ENCODE measurements at regions not wholly inside any gene's neighbourhood (a gene's known extent, or its start where the extent isn't known, plus 50 kb on each side); places are given as distances from the start of the nearest gene placed in this dataset.

DNA sequence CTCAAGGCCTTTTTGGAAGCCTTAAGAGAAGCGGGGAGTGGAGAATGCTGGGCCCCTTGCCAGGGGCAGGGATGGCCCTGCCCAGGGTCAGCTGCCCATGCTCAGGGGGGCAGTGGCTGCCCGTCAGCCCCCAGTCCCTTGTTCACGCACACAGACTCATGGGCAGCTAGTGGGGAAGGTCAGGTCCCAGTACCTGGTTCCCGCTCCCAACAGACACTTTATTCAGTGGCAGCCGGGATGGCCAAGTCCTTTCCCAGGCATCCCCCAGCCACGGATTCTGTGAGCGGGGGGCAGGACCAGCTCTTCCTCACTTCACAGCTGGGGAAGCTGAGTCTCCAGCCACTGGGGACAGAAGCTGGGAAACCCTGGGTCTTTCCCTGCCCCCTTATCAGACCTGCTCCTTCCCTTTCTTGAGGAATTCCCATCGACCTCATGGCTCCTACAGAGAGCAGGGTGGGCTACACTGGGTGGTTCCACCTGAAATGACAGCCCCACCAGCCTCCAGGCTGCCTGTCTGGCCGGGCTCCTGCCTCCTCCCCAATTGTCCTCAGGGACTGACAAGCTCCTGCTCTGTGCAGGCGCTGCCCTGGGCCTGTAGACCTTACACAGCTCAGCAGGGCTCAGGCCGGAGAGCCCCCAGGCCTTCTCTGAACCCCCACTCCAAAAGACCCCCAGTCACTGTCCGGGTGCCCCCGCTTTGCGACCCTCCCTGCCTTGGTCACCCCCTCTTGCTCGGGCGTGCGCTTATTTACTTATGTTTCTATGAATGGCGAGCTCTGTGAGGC, 61.0 kb upstream of the FGF3 start:
- H3K27ac Mint-ChIP-seq: no peak overlapping the region
- no peaks in the 10 kb centered on the region for H3K4me1 Mint-ChIP-seq
- H3K4me3 Mint-ChIP-seq: no peak overlapping the region
- H3K36me3 Mint-ChIP-seq: no peaks in the 10 kb centered on the region
- no peaks in the 10 kb centered on the region for H3K9me3 Mint-ChIP-seq
- ATAC-seq (no peak), DNase-seq (peak in 1 of 10 donors; percentile 52)
- peaks cover 1 to 20% (median 11%) of the 10 kb centered on the region in 5 donors for H3K27me3 Mint-ChIP-seq
- POLR2A ChIA-PET: interaction anchor here (0.6 kb wide), 1 partner anchor 166 kb away, joined by 3 read pairs; no protein-coding TSS in a partner anchor

DNA sequence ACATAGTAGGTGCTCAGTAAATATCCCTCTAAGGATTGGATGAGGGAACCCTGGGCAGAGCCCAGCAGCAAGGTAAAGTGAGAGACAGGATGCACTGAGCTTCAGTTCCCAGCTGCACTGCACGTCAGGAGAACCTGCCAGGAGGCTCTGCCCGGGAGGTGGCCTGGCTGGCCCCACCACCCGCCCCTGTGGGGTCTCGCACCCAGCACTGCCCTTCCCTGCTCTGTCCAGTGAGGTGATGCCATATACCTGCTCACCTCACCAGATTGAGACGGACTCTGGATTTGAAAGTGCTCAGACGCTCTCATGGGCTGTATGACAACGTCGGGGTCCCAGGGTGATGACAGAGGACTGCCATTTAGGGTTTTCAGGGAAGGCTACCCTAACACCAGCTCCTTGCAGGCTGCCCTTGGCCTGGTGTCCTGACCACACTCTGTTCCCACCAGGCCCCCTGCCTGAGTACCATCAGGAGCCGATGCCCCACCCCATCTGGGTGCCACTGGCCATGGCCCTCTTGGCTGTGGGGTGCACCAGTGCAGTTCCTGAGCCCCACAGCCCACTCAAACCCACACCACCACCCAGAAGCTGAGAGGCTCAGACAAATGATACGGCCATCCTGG, 61.7 kb upstream of the FGF3 start:
- POLR2A ChIA-PET: no interaction called here
- H3K36me3 Mint-ChIP-seq: no peaks in the 10 kb centered on the region
- peaks cover 1 to 20% (median 11%) of the 10 kb centered on the region in 5 donors for H3K27me3 Mint-ChIP-seq
- ATAC-seq (no peak), DNase-seq (no peak)
- H3K4me3 Mint-ChIP-seq: no peak overlapping the region
- H3K27ac Mint-ChIP-seq: no peak overlapping the region
- no peaks in the 10 kb centered on the region for H3K9me3 Mint-ChIP-seq
- no peaks in the 10 kb centered on the region for H3K4me1 Mint-ChIP-seq

DNA sequence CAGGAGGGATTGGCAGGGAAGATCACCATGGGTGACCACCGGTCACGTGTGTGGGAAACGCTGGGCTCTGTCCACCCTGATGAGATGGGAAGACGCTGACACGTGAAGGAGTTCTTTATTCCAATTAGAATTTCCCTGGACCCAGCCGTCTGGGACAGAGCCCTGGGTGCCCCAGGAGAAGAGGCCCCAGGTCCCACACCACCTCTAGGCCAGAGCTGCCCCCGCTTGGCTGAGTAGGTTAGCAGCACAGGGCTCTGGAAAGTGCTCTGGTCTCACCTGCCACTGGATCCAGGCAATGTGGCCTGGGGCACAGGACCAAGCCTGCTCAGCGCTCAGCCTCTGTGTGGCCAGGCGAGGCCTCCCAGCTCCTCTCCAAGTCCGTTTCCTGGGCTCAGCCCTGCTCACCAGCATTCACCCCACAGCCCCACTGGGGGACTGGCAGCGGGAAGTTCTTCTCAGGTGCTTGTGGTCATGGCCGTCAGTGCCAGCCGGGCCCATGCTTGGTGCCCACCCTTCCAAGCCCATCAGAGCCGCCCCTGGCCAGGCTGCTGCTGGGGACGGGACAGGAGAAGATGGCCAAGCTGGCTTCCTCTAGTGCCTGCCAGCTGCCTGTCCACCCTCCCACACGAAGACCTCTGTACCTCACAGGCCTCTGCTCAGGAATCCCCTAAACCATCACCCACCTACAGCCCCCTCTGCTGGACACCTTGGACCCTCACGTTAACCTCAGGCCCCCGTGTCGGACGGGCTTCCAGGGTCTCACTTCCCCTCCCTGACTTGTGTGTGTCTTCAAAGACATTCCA, 62.5 kb upstream of the FGF3 start:
- POLR2A ChIA-PET: no interaction called here
- DNase-seq: no peak
- Mint-ChIP-seq H3K27ac (no peak overlapping the region), H3K4me1 (no peaks in the 10 kb centered on the region), H3K36me3 (no peaks in the 10 kb centered on the region), H3K9me3 (no peaks in the 10 kb centered on the region), H3K4me3 (no peak overlapping the region), H3K27me3 (peaks cover 0 to 20% (median 5%) of the 10 kb centered on the region in 5 donors)
- no peak for ATAC-seq

DNA sequence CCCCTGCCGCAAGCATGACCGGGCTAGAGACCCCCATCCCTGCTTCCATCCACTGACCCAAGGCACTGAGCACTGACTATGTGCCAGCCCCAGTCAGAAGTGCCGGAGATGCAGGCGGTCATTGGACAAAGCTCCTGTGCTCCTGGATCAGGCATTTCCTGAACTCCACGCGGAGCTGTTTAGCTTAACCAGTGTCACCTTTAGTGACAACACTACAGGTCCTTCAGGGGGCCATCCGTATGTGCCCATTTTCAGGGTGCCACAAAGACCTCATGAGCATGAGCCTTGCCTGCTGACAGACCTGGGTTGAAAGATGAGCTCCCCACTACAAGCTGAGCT, 63.0 kb upstream of the FGF3 start:
- DNase-seq: peak in 1 of 10 donors; percentile 49
- H3K36me3 Mint-ChIP-seq: no peaks in the 10 kb centered on the region

DNA sequence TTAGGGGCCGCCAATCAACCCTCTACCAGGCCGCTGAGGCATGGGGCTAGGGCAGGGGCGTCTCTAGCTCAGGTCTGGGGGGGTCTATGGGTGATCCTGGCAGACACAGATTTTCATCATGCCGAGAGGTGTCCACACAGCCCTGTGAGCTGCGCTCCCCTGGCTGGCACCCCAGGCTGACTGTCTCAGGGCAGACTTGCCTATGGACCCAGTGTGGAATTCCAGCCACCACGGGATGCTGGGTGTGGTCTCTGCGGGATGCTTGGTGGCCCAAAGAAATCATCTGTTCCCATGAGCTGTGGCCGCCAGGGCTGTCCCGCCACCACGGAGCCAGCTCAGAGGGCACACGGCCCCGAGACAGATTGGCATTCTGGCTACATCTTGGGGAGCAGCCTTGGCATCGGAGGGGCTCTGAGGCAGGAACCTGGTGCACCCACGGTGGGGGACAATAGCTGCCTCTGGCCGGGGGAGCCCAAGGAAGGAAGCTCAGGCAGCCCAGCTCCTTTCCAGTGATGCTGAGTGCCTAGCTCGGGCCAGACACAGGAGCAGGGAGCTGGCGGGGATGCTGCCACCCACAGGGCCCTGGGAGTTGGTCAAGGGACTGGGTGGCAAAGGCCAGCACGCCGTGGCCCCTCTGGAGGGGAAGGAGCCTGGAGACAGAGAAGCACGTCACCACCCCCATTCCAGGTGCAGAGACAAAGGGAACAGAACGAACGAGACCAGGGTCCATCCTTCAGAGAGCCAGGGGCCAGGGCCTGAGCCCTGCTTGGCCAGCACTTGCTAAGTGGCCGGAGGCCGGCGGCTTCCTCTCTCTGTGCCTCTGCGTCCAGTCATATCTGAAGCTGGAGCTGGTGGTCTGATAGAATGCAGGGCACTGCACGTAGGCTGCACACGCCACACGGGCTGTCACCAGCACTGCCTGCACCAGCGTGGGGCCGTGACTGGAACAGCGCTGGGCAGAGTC, 64.4 kb upstream of the FGF3 start:
- peak in 1 of 10 donors; percentile 41 for DNase-seq
- Mint-ChIP-seq H3K4me1 (peaks cover 0 to 2% (median 0%) of the 10 kb centered on the region in 4 donors), H3K27ac (no peak overlapping the region), H3K4me3 (no peak overlapping the region), H3K36me3 (no peaks in the 10 kb centered on the region), H3K27me3 (peaks cover 1 to 13% (median 5%) of the 10 kb centered on the region in 5 donors), H3K9me3 (no peaks in the 10 kb centered on the region)
- POLR2A ChIA-PET: no interaction called here
- ATAC-seq: no peak

More for the DNA sequence above, 63.0 kb upstream of the FGF3 start:
- Mint-ChIP-seq H3K4me1 (no peaks in the 10 kb centered on the region), H3K4me3 (no peak overlapping the region), H3K27me3 (peaks cover 0 to 20% (median 5%) of the 10 kb centered on the region in 5 donors), H3K27ac (no peak overlapping the region), H3K9me3 (no peaks in the 10 kb centered on the region)
- POLR2A ChIA-PET: no interaction called here
- ATAC-seq: no peak

DNA sequence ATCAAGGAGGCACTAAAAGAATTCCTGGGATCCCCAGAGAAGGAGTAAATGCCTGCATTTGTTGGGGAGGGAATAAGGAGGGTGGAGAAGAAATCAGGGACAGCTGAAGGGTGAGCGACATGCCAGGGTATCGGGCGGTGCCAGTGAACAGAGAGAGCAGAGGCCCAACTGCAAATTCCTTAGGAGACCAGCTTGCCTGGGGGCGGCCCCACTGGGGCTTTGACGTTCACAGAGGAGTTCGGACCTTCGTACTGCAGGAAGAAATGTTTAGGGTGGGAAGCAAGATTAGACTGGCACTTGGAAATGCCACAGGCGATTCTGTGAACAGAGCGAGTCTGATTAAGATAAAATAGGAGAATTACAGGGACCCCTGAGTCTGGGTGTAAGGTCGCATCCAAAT, 65.1 kb upstream of the FGF3 start:
- DNase-seq (no peak), ATAC-seq (no peak)
- Mint-ChIP-seq H3K27ac (no peak overlapping the region), H3K36me3 (no peaks in the 10 kb centered on the region), H3K4me3 (no peak overlapping the region), H3K9me3 (no peaks in the 10 kb centered on the region), H3K4me1 (peaks cover 0 to 2% (median 0%) of the 10 kb centered on the region in 4 donors), H3K27me3 (peaks cover 0 to 12% (median 5%) of the 10 kb centered on the region in 5 donors)
- POLR2A ChIA-PET: no interaction called here

DNA sequence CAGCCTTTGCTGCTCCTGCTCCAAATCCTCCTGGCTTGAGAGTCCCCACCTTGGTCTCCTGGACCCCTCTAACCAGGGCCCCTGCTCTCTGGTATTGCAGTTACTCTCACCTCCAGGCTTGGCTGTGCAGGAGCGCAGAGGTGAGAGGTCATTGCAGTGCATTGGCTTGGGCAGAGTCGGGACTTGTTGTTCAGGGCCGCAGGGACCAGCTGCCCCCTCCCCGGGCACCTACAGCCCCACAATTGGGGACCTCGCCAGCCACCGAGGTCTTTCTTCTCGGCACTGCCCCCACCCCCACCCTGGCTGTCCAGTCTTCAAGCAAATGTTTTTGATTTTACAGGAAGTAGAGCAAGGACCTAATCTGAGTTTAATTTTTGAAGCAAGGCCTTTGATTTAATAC, 65.5 kb upstream of the FGF3 start:
- no peak for ATAC-seq
- Mint-ChIP-seq H3K4me1 (peaks cover 0 to 2% (median 0%) of the 10 kb centered on the region in 4 donors), H3K36me3 (no peaks in the 10 kb centered on the region), H3K27me3 (peaks cover under 1 to 14% (median 7%) of the 10 kb centered on the region in 5 donors), H3K9me3 (no peaks in the 10 kb centered on the region), H3K27ac (no peak overlapping the region), H3K4me3 (no peak overlapping the region)
- POLR2A ChIA-PET: no interaction called here
- DNase-seq: peak in 1 of 10 donors; percentile 28

DNA sequence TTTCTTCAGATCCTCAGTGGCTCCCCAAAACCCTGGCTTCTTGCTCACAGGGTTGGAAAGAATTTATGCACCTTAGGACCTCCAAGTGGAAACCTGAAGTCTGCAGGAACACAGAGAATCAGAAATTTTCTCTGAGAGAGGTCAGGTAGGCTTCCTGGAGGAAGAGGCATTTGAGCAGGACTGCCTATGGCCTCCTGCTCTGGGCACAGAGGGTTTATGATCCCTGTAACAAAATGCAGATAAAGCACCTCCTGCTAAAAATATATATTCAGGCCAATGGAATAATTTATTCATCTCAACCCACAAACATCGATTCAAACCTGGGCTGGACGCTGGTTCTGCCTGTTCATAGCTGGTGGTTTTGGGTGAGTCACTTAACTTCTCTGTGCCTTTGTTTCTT, 68.1 kb upstream of the FGF3 start:
- H3K36me3 Mint-ChIP-seq: no peaks in the 10 kb centered on the region
- POLR2A ChIA-PET: no interaction called here
- peaks cover 2 to 34% (median 18%) of the 10 kb centered on the region in 5 donors for H3K27me3 Mint-ChIP-seq
- ATAC-seq: no peak
- H3K27ac Mint-ChIP-seq: no peak overlapping the region
- H3K9me3 Mint-ChIP-seq: no peaks in the 10 kb centered on the region
- H3K4me3 Mint-ChIP-seq: no peak overlapping the region
- peaks cover 0 to 2% (median under 1%) of the 10 kb centered on the region in 4 donors for H3K4me1 Mint-ChIP-seq
- DNase-seq: no peak

DNA sequence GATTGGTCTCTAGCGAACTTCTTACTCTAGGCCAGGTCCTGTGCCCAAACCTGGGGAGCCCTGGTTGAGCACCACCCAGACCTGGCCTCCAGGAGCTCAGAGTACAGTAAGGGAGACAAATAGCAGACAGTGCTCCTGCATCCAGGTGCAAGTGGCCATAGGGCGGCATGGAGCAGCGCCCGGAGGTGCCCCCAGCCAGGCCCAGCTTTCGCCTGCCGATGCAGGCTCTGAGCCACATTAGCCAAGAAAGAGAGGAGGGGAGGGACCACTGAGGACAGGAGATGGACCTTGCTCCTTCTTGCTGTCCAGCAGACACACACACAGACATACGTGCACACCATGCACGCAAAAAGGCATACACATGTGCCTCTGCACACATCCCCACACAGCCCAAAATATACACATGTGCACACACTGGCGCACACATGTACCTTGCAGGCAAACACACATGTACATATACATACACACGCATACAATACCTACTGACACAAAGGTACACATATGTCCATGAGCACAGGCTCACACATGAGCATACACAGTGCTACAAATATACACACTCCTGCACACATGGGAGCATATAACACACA, 68.7 kb upstream of the FGF3 start:
- Mint-ChIP-seq H3K4me1 (peaks cover 0 to 2% (median under 1%) of the 10 kb centered on the region in 4 donors), H3K27ac (no peak overlapping the region), H3K36me3 (no peaks in the 10 kb centered on the region), H3K9me3 (no peaks in the 10 kb centered on the region), H3K27me3 (peaks cover 6 to 37% (median 24%) of the 10 kb centered on the region in 5 donors), H3K4me3 (no peak overlapping the region)
- no peak for ATAC-seq
- peak in 1 of 10 donors; percentile 7 for DNase-seq
- POLR2A ChIA-PET: no interaction called here

DNA sequence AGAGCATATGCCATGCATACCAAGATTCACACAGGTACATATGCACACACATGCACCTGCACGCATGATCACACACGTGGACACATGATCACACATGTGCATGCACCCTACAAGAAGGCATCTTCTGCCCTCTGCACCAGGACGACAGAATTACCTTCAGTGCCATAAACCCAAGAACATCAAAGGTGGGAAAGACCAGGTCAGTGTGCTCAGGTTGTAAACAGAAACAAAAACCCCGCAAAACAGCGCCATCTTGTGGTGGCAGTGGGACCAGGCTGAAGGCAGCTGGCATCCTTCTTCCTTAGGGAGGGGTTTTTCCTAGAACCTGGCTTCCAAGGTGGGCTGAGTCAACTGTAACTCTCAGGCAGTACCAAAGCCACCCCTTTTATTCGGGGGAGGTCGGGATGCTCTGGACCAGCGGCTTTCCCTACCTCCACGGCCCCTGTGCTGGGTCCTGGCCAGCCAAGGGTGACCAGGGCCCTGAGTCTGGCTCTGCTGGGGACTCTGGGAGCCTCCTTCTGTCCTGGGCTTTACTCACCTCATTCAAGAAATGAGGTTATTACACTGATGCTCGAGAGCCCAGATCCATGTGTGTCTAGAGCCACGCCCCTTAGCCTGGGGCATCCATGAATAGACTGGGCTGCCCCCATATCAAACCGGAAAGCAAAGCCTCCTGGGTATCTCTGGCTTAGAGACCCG, 69.4 kb upstream of the FGF3 start:
- Mint-ChIP-seq H3K27ac (no peak overlapping the region), H3K27me3 (peaks cover 6 to 41% (median 26%) of the 10 kb centered on the region in 5 donors), H3K36me3 (no peaks in the 10 kb centered on the region), H3K4me3 (no peak overlapping the region), H3K9me3 (no peaks in the 10 kb centered on the region), H3K4me1 (peaks cover 0 to 2% (median under 1%) of the 10 kb centered on the region in 4 donors)
- POLR2A ChIA-PET: no interaction called here
- DNase-seq: peak; percentile 30 to 77 (median 55)
- peak; percentile 42 to 49 for ATAC-seq

DNA sequence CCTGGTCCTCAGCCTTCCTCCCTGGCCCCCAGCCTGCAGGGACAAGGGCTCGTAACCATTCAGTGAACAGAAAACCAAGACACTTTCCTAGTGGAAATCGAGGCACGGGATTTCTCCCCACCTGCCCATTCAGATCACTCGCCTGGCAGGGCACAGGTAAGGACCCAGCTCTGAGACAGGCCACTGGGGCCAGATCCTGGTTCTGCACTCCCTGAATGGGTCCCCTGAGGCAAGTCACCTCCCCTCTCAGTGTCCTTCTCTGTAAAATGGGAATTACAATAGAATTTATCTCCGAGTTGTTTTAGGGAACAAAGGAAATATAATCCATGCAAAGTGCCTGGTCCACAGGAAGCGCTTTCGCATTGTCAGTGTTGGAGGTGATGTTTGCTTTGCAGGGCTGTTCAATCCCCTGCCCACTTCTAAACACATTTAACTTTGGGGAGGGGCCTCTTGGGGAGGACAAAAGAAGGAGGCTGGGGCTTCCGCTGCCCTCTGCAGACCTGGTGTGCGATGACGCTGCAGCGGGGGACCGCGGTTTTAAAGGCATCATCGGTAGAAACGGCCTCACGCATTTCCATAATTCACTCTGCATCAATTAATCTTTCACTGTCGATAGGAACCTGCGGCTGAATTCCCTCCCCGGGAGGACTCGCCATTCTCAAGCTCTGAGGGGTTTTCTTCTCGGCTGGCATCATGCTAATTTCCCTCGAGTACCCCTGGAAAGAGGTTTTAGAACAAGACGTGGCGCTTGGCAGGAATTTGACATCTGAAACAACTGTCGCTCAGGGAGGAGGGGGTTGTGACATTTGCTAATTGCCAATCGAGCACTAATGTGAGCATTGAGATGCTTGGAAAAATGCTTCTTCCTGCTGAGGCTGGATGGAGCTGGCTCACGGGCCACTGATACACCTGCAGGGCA, 70.4 kb upstream of the FGF3 start:
- Mint-ChIP-seq H3K9me3 (no peaks in the 10 kb centered on the region), H3K27ac (no peak overlapping the region)

More for the DNA sequence above, 70.4 kb upstream of the FGF3 start:
- ATAC-seq: no peak
- peaks cover 0 to 2% (median under 1%) of the 10 kb centered on the region in 4 donors for H3K4me1 Mint-ChIP-seq
- H3K4me3 Mint-ChIP-seq: no peak overlapping the region
- H3K27me3 Mint-ChIP-seq: peaks cover 14 to 51% (median 34%) of the 10 kb centered on the region in 5 donors
- POLR2A ChIA-PET: no interaction called here
- DNase-seq: peak in 1 of 10 donors; percentile 41
- H3K36me3 Mint-ChIP-seq: no peaks in the 10 kb centered on the region

Data from naive thymus-derived CD8-positive, alpha-beta T cell (primary cell).